ENCODE measurements at regions not wholly inside any gene's neighbourhood (a gene's known extent, or its start where the extent isn't known, plus 50 kb on each side); places are given as distances from the start of the nearest gene placed in this dataset.

- no peak for TF ChIP-seq CTCF (IDR thresholded peaks at IDR 0.05 in 4 of 5, conservative IDR thresholded peaks at IDR 0.05 in 1 of 5)
- TF ChIP-seq POLR2A (IDR thresholded peaks at IDR 0.05): no peak
Observed at GRCh38 chr6:100986921-100987320, 105.8 kb upstream of the ASCC3 start.

Measured in gastrocnemius medialis (tissue), 4 donors.